ENCODE measurements at regions not wholly inside any gene's neighbourhood (a gene's known extent, or its start where the extent isn't known, plus 50 kb on each side); places are given as distances from the start of the nearest gene placed in this dataset.

DNA sequence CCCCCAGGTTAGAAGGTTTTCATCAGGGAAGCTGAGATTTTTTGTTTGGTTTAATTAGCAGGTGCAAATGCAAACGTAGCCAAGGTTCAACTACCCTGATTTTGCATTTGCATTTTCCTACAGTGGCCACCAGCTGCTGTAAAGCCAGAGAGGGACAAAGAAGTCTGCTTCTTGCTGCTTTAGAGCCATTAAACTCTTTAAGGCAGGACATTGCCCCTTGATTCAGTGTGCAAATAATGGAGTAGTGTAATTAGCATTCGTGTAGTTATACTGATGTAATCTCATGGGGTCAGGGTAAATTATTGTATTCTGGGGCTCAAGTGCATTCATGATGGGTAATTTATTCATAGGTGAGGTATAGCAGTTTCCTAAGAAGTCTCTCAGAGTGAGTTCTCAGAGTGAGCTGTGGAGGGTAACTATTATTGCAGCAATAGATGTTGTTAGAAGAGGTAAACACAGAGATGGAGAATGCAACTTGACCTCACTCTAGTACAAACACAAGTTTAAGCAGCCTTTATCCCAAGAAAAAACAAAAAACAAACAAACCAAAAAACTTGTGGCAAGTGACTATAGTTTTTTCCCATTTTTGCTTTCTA, 526.5 kb downstream of the KIF4B start:
- TF ChIP-seq, protein P1, sequence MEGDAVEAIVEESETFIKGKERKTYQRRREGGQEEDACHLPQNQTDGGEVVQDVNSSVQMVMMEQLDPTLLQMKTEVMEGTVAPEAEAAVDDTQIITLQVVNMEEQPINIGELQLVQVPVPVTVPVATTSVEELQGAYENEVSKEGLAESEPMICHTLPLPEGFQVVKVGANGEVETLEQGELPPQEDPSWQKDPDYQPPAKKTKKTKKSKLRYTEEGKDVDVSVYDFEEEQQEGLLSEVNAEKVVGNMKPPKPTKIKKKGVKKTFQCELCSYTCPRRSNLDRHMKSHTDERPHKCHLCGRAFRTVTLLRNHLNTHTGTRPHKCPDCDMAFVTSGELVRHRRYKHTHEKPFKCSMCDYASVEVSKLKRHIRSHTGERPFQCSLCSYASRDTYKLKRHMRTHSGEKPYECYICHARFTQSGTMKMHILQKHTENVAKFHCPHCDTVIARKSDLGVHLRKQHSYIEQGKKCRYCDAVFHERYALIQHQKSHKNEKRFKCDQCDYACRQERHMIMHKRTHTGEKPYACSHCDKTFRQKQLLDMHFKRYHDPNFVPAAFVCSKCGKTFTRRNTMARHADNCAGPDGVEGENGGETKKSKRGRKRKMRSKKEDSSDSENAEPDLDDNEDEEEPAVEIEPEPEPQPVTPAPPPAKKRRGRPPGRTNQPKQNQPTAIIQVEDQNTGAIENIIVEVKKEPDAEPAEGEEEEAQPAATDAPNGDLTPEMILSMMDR (IDR thresholded peaks at IDR 0.05; ENCODE audit: insufficient read depth, low read length, poor library complexity, severe bottlenecking) = no peak
- TF ChIP-seq EZH2phosphoT487 (conservative IDR thresholded peaks at IDR 0.05; ENCODE audit: low read length) = no peak
